Transverse colon (tissue), 4 donors: ENCODE measurements at regions not wholly inside any gene's neighbourhood (a gene's known extent, or its start where the extent isn't known, plus 50 kb on each side); places are given as distances from the start of the nearest gene placed in this dataset.
"Not testable (repeated sequence)": the region's sequence is repeated elsewhere in the genome, so short reads cannot be mapped to it uniquely, and the experiment has no call there.

Source experiments
- DNase-seq: peaks from one replicate; pipeline ENCODE4 v3.0.0-alpha.2; 2019
- H3K27ac ChIP-seq, 4 donors: fragments of 200-600 bp; sonication (generic); 2 replicates each; pipeline ENCODE4 v1.5.1; 2016 to 2018; ENCODE audit warnings: inconsistent platforms in 4 of 4
- H3K27me3 ChIP-seq: fragments of 200-600 bp; sonication (generic); 2 replicates; pipeline ENCODE4 v1.5.1; 2017; ENCODE audit warnings: inconsistent platforms
- H3K36me3 ChIP-seq, 4 donors: fragments of 200-600 bp; sonication (generic); 2 replicates each; pipeline ENCODE4 v1.5.1; 2017 to 2019; ENCODE audit warnings: inconsistent platforms in 4 of 4
- H3K4me1 ChIP-seq, 4 donors: fragments of 200-600 bp; sonication (generic); 2 replicates each; pipeline ENCODE4 v1.5.1; 2017 to 2020; ENCODE audit warnings: inconsistent platforms in 4 of 4
- H3K4me3 ChIP-seq, 4 donors: fragments of 200-600 bp; sonication (generic); 1 replicate in 1 of 4; 2 replicates in 3 of 4; pipeline versions ENCODE4 v1.5.1 to v1.6.1; 2017 to 2019; ENCODE audit warnings: inconsistent platforms in 4 of 4
- H3K9me3 ChIP-seq, 2 donors: fragments of 200-600 bp; sonication (generic); 2 replicates each; pipeline ENCODE4 v1.5.1; 2017 to 2019; ENCODE audit warnings: inconsistent platforms in 2 of 2
- CTCF ChIP-seq, 5 experiments: fragments of 200-600 bp in 3 of 5; fragments of 450-650 bp in 2 of 5; sonication (generic) in 3 of 5; IDR thresholded peaks; 1 replicate in 2 of 5; 2 replicates in 3 of 5; pipeline ENCODE4 v1.5.1; 2016 to 2017; ENCODE audit warnings: antibody characterized with exemption in 5 of 5, inconsistent platforms in 3 of 5, mild to moderate bottlenecking in 2 of 5, moderate library complexity in 1 of 5
- EP300 ChIP-seq: sonication (generic); formaldehyde crosslinking; IDR thresholded peaks from one replicate; pipeline ENCODE4 v1.6.1; 2017; ENCODE audit warnings: antibody characterized with exemption, low read depth
- POLR2A ChIP-seq: fragments of 450-650 bp; IDR thresholded peaks from one replicate; pipeline ENCODE4 v1.6.1; 2016; ENCODE audit warnings: antibody characterized with exemption, mild to moderate bottlenecking, moderate library complexity
- POLR2AphosphoS5 ChIP-seq, 3 donors: sonication (generic); formaldehyde crosslinking; IDR thresholded peaks; one replicate each; pipeline ENCODE4 v1.6.1; 2016; ENCODE audit warnings: antibody characterized with exemption in 3 of 3
- WGBS, 2 donors: methylation state at CpG; one replicate each; pipeline ENCODE4 v1.1.5; 2018; ENCODE audit warnings: low coverage in 1 of 2; 5-methylcytosine and 5-hydroxymethylcytosine counted together
- in situ Hi-C, 4 donors: fragments of 200-750 bp; cut with MboI; loops; one replicate each; pipeline versions ENCODE4 v1.15.0 to v1.15.1; 2017; ENCODE audit warnings: low sequenced_read_pairs in 3 of 4, low pct_ligation_motif_present in 1 of 4, low pct_unique_long_range_greater_than_20kb in 1 of 4
- intact Hi-C: fragments of 100-400 bp; cut with DNase I; formaldehyde crosslinking; loops from one replicate; pipeline ENCODE4 v1.15.1; 2023; ENCODE audit warnings: low total_unique reads

- Histone ChIP-seq H3K4me1 (no peaks in the 10 kb centered on the region), H3K27ac (no peak overlapping the region), H3K4me3 (no peak overlapping the region), H3K27me3 (peaks cover 3% of the 10 kb centered on the region), H3K36me3 (no peaks in the 10 kb centered on the region), H3K9me3 (no peaks in the 10 kb centered on the region)
- 51 to 69% methylated on average over 2 to 3 of the region's 3 CpGs for WGBS, 2 donors
- in situ Hi-C loops (no loop called here), intact Hi-C loops (no loop called here)
- no peak for TF ChIP-seq EP300
- no peak for TF ChIP-seq POLR2A
- TF ChIP-seq POLR2AphosphoS5 (IDR thresholded peaks at IDR 0.05) = no peak
- TF ChIP-seq CTCF (IDR thresholded peaks at IDR 0.05) = no peak
- DNase-seq = no peak
Measured at GRCh38 chr5:159518371-159518770, 188.1 kb upstream of the IL12B start.

GRCh38 chr5:159519365-159519764 lies 189.1 kb upstream of the IL12B start:
- Histone ChIP-seq H3K4me1 (no peaks in the 10 kb centered on the region), H3K36me3 (no peaks in the 10 kb centered on the region), H3K27me3 (peaks cover 3% of the 10 kb centered on the region), H3K4me3 (no peak overlapping the region), H3K9me3 (no peaks in the 10 kb centered on the region), H3K27ac (no peak overlapping the region)
- in situ Hi-C loops (no loop called here), intact Hi-C loops (no loop called here)
- TF ChIP-seq EP300 (no peak), CTCF (IDR thresholded peaks at IDR 0.05) (no peak), POLR2A (no peak), POLR2AphosphoS5 (IDR thresholded peaks at IDR 0.05) (no peak)
- DNase-seq = no peak
- 57 to 58% methylated on average over 1 to 6 of the region's 7 CpGs for WGBS, 2 donors

GRCh38 chr5:159522841-159523240 lies 192.6 kb upstream of the IL12B start:
- no peak overlapping the region for H3K4me3 ChIP-seq
- no peak for DNase-seq
- no peaks in the 10 kb centered on the region for H3K9me3 ChIP-seq
- intact Hi-C loops (no loop called here), in situ Hi-C loops (no loop called here)
- no peaks in the 10 kb centered on the region for H3K4me1 ChIP-seq
- no peaks in the 10 kb centered on the region for H3K27me3 ChIP-seq
- TF ChIP-seq POLR2A = no peak
- no peak for TF ChIP-seq EP300
- TF ChIP-seq CTCF (IDR thresholded peaks at IDR 0.05) = no peak
- TF ChIP-seq POLR2AphosphoS5 (IDR thresholded peaks at IDR 0.05) = no peak
- no peak overlapping the region for H3K27ac ChIP-seq
- no peaks in the 10 kb centered on the region for H3K36me3 ChIP-seq
- WGBS, 2 donors = 83 to 90% methylated on average over 2 of the region's 2 CpGs

GRCh38 chr5:159524279-159524678 lies 194.0 kb upstream of the IL12B start:
- intact Hi-C loops, H3K4me3 ChIP-seq, H3K36me3 ChIP-seq, H3K4me1 ChIP-seq, H3K27me3 ChIP-seq, H3K9me3 ChIP-seq, in situ Hi-C loops, H3K27ac ChIP-seq, DNase-seq: not testable (repeated sequence)
- WGBS, 2 donors = 88 to 89% methylated on average over 2 of the region's 2 CpGs

- in situ Hi-C loops = loop anchor here in 1 of 4 donors (25.0 kb wide), 1 partner anchor 462 kb away; no protein-coding TSS in a partner anchor
- 38 to 60% methylated on average over 1 to 4 of the region's 4 CpGs for WGBS, 2 donors
Measured at GRCh38 chr5:159525117-159525516, 194.8 kb upstream of the IL12B start.

More at GRCh38 chr5:159525117-159525516, 194.8 kb upstream of the IL12B start:
- Histone ChIP-seq H3K9me3 (peaks cover 0 to 3% of the 10 kb centered on the region in 2 donors), H3K27ac (no peak overlapping the region), H3K4me3 (no peak overlapping the region), H3K4me1 (no peaks in the 10 kb centered on the region), H3K27me3 (no peaks in the 10 kb centered on the region), H3K36me3 (no peaks in the 10 kb centered on the region)
- no peak for DNase-seq
- TF ChIP-seq CTCF (IDR thresholded peaks at IDR 0.05) (no peak), POLR2A (no peak), EP300 (no peak), POLR2AphosphoS5 (IDR thresholded peaks at IDR 0.05) (no peak)
- intact Hi-C loops = no loop called here
